Liver (tissue), 8 donors: ENCODE measurements at regions not wholly inside any gene's neighbourhood (a gene's known extent, or its start where the extent isn't known, plus 50 kb on each side); places are given as distances from the start of the nearest gene placed in this dataset.

Experiments used
- DNase-seq: peaks from one replicate; pipeline ENCODE4 v3.0.0-alpha.2; 2017; ENCODE audit warnings: low spot score
- H3K27ac ChIP-seq, 2 donors: one replicate each; pipeline ENCODE4 v1.7.0; 2013; ENCODE audit warnings: inconsistent platforms in 2 of 2, low read length in 2 of 2, control low read depth in 1 of 2, low read depth in 1 of 2, mild to moderate bottlenecking in 1 of 2
- H3K27me3 ChIP-seq, 4 donors: one replicate each; pipeline versions ENCODE4 v1.6.1 to v1.7.0; 2013; ENCODE audit warnings: low read length in 3 of 4, inconsistent platforms in 1 of 4, mild to moderate bottlenecking in 1 of 4, moderate library complexity in 1 of 4; ENCODE audit not compliant: control insufficient read depth in 4 of 4, insufficient read depth in 4 of 4
- H3K36me3 ChIP-seq, 4 donors: one replicate each; pipeline versions ENCODE4 v1.6.1 to v1.7.0; 2013; ENCODE audit warnings: low read length in 3 of 4, mild to moderate bottlenecking in 3 of 4, low read depth in 1 of 4, moderate library complexity in 1 of 4; ENCODE audit not compliant: control insufficient read depth in 4 of 4, insufficient read depth in 3 of 4
- H3K4me1 ChIP-seq, 4 donors: one replicate each; pipeline versions ENCODE4 v1.6.1 to v1.7.0; 2013; ENCODE audit warnings: low read length in 3 of 4, mild to moderate bottlenecking in 3 of 4, moderate library complexity in 1 of 4; ENCODE audit not compliant: control insufficient read depth in 4 of 4, insufficient read depth in 4 of 4
- H3K4me3 ChIP-seq, 3 donors: one replicate each; pipeline versions ENCODE4 v1.6.1 to v1.7.0; 2013; ENCODE audit warnings: low read length in 3 of 3, control low read depth in 1 of 3, low read depth in 1 of 3, mild to moderate bottlenecking in 1 of 3
- H3K9ac ChIP-seq, 2 donors: one replicate each; pipeline ENCODE4 v1.7.0; 2013; ENCODE audit warnings: low read length in 2 of 2, mild to moderate bottlenecking in 2 of 2, moderate library complexity in 2 of 2, control low read depth in 1 of 2, low read depth in 1 of 2
- H3K9me3 ChIP-seq, 4 donors: one replicate each; pipeline versions ENCODE4 v1.6.1 to v1.7.0; 2013; ENCODE audit warnings: low read length in 3 of 4; ENCODE audit not compliant: control insufficient read depth in 4 of 4
- ATF3 ChIP-seq: IDR thresholded peaks from 2 replicates; pipeline ENCODE4 v1.6.1; 2016; ENCODE audit warnings: antibody characterized with exemption
- EGR1 ChIP-seq, 2 donors: IDR thresholded peaks; 2 replicates each; pipeline ENCODE4 v1.6.1; 2016 to 2018; ENCODE audit warnings: antibody characterized with exemption in 2 of 2, low read depth in 2 of 2
- FOXA1 ChIP-seq: IDR thresholded peaks from 2 replicates; pipeline ENCODE4 v1.6.1; 2016; ENCODE audit warnings: antibody characterized with exemption
- FOXA2 ChIP-seq: IDR thresholded peaks from 2 replicates; pipeline ENCODE4 v1.6.1; 2016; ENCODE audit warnings: antibody characterized with exemption
- GABPA ChIP-seq, 2 donors: IDR thresholded peaks in 1 of 2; conservative IDR thresholded peaks in 1 of 2; 2 replicates each; pipeline ENCODE4 v1.6.1; 2016; ENCODE audit warnings: antibody characterized with exemption in 2 of 2, mild to moderate bottlenecking in 1 of 2, moderate library complexity in 1 of 2
- HNF4A ChIP-seq, 2 donors: conservative IDR thresholded peaks; 2 replicates each; pipeline ENCODE4 v1.6.1; 2016; ENCODE audit warnings: antibody characterized with exemption in 2 of 2, mild to moderate bottlenecking in 2 of 2
- HNF4G ChIP-seq: IDR thresholded peaks from 2 replicates; pipeline ENCODE4 v1.6.1; 2016; ENCODE audit warnings: antibody characterized with exemption
- JUND ChIP-seq, 2 donors: IDR thresholded peaks; 2 replicates each; pipeline ENCODE4 v1.6.1; 2016; ENCODE audit warnings: antibody characterized with exemption in 2 of 2
- NR2F2 ChIP-seq: IDR thresholded peaks from 2 replicates; pipeline ENCODE4 v1.6.1; 2016; ENCODE audit warnings: antibody characterized with exemption
- RXRA ChIP-seq, 2 donors: IDR thresholded peaks; 2 replicates each; pipeline ENCODE4 v1.6.1; 2017 to 2018; ENCODE audit warnings: antibody characterized with exemption in 2 of 2, mild to moderate bottlenecking in 1 of 2
- SP1 ChIP-seq: IDR thresholded peaks from 2 replicates; pipeline ENCODE4 v1.6.1; 2018; ENCODE audit warnings: antibody characterized with exemption, mild to moderate bottlenecking
- TAF1 ChIP-seq: conservative IDR thresholded peaks from 2 replicates; pipeline ENCODE4 v1.6.1; 2016; ENCODE audit warnings: antibody characterized with exemption, mild to moderate bottlenecking
- YY1 ChIP-seq: IDR thresholded peaks from 2 replicates; pipeline ENCODE4 v1.6.1; 2016; ENCODE audit warnings: antibody characterized with exemption, mild to moderate bottlenecking
- WGBS: extraction: QIAGEN DNeasy Blood & Tissue Kit; methylation state at CpG from one replicate; pipeline ENCODE4 v1.1.7; 2013; 5-methylcytosine and 5-hydroxymethylcytosine counted together
- TF ChIP-seq, protein P1 (sequence below): fragments of 150-350 bp; IDR thresholded peaks from 2 replicates; pipeline ENCODE4 v1.5.1; 2017; ENCODE audit warnings: improper control_type of control experiment, low read depth, low read length; ENCODE audit not compliant: missing input control
- TF ChIP-seq, protein P2 (sequence below): IDR thresholded peaks from 2 replicates; pipeline ENCODE4 v1.6.1; 2016; ENCODE audit warnings: antibody characterized with exemption
- TF ChIP-seq, protein P3 (sequence below): IDR thresholded peaks from 2 replicates; pipeline ENCODE4 v1.6.1; 2016; ENCODE audit warnings: antibody characterized with exemption, mild to moderate bottlenecking
- donor health status: healthy.
- donor health status: healthy.
- donor health status: healthy.
- donor health status: healthy.
- donor health status: healthy.

- TF ChIP-seq, protein P1, sequence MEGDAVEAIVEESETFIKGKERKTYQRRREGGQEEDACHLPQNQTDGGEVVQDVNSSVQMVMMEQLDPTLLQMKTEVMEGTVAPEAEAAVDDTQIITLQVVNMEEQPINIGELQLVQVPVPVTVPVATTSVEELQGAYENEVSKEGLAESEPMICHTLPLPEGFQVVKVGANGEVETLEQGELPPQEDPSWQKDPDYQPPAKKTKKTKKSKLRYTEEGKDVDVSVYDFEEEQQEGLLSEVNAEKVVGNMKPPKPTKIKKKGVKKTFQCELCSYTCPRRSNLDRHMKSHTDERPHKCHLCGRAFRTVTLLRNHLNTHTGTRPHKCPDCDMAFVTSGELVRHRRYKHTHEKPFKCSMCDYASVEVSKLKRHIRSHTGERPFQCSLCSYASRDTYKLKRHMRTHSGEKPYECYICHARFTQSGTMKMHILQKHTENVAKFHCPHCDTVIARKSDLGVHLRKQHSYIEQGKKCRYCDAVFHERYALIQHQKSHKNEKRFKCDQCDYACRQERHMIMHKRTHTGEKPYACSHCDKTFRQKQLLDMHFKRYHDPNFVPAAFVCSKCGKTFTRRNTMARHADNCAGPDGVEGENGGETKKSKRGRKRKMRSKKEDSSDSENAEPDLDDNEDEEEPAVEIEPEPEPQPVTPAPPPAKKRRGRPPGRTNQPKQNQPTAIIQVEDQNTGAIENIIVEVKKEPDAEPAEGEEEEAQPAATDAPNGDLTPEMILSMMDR: no peak
- TF ChIP-seq FOXA1: no peak
- no peak for TF ChIP-seq GABPA (IDR thresholded peaks at IDR 0.05 in 1 of 2, conservative IDR thresholded peaks at IDR 0.05 in 1 of 2)
Observed at GRCh38 chr5:72658761-72659540, 151.7 kb upstream of the ZNF366 start (continued).

- Histone ChIP-seq H3K4me1 (no peaks in the 10 kb centered on the region), H3K9me3 (no peaks in the 10 kb centered on the region), H3K9ac (no peak overlapping the region), H3K36me3 (no peaks in the 10 kb centered on the region), H3K27ac (no peak overlapping the region), H3K4me3 (no peak overlapping the region), H3K27me3 (peaks cover 0 to 5% (median 0%) of the 10 kb centered on the region in 4 donors)
- WGBS: 92% methylated on average over 3 of the region's 3 CpGs
- DNase-seq: no peak
- TF ChIP-seq SP1 (no peak), GABPA (IDR thresholded peaks at IDR 0.05 in 1 of 2, conservative IDR thresholded peaks at IDR 0.05 in 1 of 2) (no peak), EGR1 (IDR thresholded peaks at IDR 0.05; ENCODE audit: low read depth in 2 of 2) (no peak), NR2F2 (no peak), RXRA (IDR thresholded peaks at IDR 0.05) (no peak), HNF4A (conservative IDR thresholded peaks at IDR 0.05) (no peak), ATF3 (no peak), HNF4G (no peak), JUND (IDR thresholded peaks at IDR 0.05) (no peak), TAF1 (no peak), FOXA2 (no peak), FOXA1 (no peak), YY1 (no peak)
- TF ChIP-seq, protein P1: no peak
- TF ChIP-seq, protein P2, sequence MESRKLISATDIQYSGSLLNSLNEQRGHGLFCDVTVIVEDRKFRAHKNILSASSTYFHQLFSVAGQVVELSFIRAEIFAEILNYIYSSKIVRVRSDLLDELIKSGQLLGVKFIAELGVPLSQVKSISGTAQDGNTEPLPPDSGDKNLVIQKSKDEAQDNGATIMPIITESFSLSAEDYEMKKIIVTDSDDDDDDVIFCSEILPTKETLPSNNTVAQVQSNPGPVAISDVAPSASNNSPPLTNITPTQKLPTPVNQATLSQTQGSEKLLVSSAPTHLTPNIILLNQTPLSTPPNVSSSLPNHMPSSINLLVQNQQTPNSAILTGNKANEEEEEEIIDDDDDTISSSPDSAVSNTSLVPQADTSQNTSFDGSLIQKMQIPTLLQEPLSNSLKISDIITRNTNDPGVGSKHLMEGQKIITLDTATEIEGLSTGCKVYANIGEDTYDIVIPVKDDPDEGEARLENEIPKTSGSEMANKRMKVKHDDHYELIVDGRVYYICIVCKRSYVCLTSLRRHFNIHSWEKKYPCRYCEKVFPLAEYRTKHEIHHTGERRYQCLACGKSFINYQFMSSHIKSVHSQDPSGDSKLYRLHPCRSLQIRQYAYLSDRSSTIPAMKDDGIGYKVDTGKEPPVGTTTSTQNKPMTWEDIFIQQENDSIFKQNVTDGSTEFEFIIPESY: no peak
- TF ChIP-seq, protein P3, sequence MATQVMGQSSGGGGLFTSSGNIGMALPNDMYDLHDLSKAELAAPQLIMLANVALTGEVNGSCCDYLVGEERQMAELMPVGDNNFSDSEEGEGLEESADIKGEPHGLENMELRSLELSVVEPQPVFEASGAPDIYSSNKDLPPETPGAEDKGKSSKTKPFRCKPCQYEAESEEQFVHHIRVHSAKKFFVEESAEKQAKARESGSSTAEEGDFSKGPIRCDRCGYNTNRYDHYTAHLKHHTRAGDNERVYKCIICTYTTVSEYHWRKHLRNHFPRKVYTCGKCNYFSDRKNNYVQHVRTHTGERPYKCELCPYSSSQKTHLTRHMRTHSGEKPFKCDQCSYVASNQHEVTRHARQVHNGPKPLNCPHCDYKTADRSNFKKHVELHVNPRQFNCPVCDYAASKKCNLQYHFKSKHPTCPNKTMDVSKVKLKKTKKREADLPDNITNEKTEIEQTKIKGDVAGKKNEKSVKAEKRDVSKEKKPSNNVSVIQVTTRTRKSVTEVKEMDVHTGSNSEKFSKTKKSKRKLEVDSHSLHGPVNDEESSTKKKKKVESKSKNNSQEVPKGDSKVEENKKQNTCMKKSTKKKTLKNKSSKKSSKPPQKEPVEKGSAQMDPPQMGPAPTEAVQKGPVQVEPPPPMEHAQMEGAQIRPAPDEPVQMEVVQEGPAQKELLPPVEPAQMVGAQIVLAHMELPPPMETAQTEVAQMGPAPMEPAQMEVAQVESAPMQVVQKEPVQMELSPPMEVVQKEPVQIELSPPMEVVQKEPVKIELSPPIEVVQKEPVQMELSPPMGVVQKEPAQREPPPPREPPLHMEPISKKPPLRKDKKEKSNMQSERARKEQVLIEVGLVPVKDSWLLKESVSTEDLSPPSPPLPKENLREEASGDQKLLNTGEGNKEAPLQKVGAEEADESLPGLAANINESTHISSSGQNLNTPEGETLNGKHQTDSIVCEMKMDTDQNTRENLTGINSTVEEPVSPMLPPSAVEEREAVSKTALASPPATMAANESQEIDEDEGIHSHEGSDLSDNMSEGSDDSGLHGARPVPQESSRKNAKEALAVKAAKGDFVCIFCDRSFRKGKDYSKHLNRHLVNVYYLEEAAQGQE: no peak
Observed at GRCh38 chr5:72658161-72658560, 151.0 kb upstream of the ZNF366 start.
